ENCODE measurements at regions not wholly inside any gene's neighbourhood (a gene's known extent, or its start where the extent isn't known, plus 50 kb on each side); places are given as distances from the start of the nearest gene placed in this dataset.

DNA sequence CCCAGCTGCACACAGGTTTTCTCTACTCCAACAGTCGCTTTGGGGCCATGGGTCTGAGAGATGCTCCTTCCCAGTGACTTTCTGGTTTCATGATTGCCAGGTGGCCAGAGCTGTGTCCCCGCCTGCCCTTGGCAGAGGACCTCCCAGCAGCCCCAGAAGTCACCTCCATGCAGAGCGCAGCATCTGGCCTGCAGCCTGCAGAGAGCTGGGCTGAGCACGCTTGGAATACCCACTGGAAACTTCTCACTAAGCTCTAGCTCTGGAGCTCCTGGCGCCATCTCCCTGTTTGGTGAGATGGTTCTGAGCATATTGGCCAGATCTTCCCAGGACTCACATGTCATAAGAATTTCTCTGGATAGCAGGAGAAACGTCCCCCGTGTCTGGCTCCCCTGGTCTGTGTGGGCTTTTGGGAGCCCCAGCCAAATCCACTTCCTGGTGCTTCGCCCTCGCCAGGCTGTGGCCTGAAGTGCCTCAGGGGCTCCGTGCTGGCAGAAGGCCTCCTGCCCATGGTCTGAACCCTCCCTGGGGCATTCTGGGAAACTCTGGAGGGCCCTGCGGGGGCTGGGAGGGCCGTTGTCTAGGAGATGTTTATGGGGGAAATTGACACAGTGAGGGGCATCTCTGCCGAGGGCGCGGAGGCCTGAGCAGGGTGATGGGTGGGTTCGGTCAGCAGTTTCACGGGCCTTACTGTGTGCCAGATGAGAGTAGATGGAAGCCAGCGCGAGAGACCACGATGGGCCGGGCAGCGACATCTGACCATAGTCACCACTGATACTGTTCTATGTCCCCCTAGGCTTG is 73.2 kb upstream of the CIBAR2 start:
- 77 to 87% (median 80%) methylated on average over 14 to 22 of the region's 22 CpGs for WGBS, 4 donors
- peaks cover 0 to 12% (median 0%) of the 10 kb centered on the region in 9 donors for H3K36me3 ChIP-seq
- ATAC-seq (peak; percentile 28 to 82 (median 68)), DNase-seq (peak in 3 of 5 donors; percentile 34 to 81 (median 79))
- H3K9me3 ChIP-seq, result peaks cover 0 to 39% (median 18%) of the 10 kb centered on the region in 12 donors
- intact Hi-C loops (cut with DNase I), result no loop called here
- no peaks in the 10 kb centered on the region for H3K27me3 ChIP-seq
- H3K4me1 ChIP-seq, result peaks cover 0 to 38% (median 8%) of the 10 kb centered on the region in 12 donors
- H3K4me3 ChIP-seq, result no peak overlapping the region
- H3K27ac ChIP-seq, result peak overlapping the region in 9 of 12 donors; percentile 5 to 81 (median 35)
- TF ChIP-seq POLR2A (IDR thresholded peaks at IDR 0.05) (no peak), CTCF (IDR thresholded peaks at IDR 0.05) (no peak)

DNA sequence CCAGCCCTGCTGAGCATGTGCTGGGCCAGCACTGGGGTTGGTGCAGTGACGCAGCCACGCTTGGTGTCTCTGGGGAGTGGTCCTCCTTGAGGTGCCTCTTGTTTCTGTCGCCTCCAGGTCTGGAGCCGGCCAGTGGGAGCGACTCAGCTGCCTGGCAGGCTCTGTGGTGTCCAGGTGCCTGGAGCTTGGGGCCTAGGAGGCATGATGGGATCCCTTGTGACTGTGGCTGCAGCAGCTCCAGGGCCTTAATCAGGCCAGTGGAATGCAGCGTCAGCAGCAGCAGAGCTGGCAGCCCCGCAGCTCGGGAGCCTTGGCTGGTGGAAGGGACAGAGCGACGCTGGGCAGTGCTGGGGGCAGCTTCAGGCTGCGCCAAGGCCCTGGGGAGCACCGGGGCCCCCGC is 74.7 kb upstream of the CIBAR2 start:
- peak in 3 of 5 donors; percentile 64 to 80 (median 69) for DNase-seq

DNA sequence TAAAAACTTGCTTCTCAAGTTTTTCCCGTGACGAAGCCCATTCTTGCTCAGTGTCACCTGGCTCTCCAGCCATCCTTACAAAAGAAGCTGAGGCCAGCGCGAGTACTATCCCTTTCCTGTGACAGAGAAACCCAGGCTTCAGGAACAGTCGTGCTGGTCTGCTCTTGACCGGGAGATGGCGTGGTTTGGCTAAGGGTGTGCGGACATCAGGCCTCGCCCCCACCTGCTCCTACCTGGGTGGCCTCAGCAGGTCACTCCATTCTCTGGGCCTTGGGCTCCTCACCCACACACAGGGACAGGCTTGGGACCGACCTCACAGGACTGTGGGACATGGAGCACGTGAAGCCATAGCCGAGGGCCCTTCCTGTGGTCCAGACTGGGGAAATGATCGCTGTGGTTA is 75.2 kb upstream of the CIBAR2 start:
- intact Hi-C loops (cut with DNase I), result no loop called here
- no peaks in the 10 kb centered on the region for H3K27me3 ChIP-seq
- WGBS, 4 donors, result 75 to 86% (median 84%) methylated on average over 11 to 13 of the region's 13 CpGs
- H3K4me1 ChIP-seq, result peaks cover 0 to 27% (median 2%) of the 10 kb centered on the region in 12 donors
- no peak for DNase-seq
- ATAC-seq, result peak in 1 of 4 donors; percentile 9
- H3K4me3 ChIP-seq, result no peak overlapping the region
- peak overlapping the region in 10 of 12 donors; percentile 42 to 81 (median 75) for H3K27ac ChIP-seq
- peaks cover 0 to 12% (median 0%) of the 10 kb centered on the region in 9 donors for H3K36me3 ChIP-seq
- peaks cover 0 to 43% (median 21%) of the 10 kb centered on the region in 12 donors for H3K9me3 ChIP-seq
- TF ChIP-seq POLR2A (IDR thresholded peaks at IDR 0.05) (no peak), CTCF (IDR thresholded peaks at IDR 0.05) (no peak)

More for the DNA sequence above, 74.7 kb upstream of the CIBAR2 start:
- Histone ChIP-seq H3K36me3 (peaks cover 0 to 12% (median 0%) of the 10 kb centered on the region in 9 donors), H3K27me3 (no peaks in the 10 kb centered on the region), H3K4me3 (no peak overlapping the region), H3K4me1 (peaks cover 0 to 24% (median 0%) of the 10 kb centered on the region in 12 donors), H3K27ac (peak overlapping the region in 11 of 12 donors; percentile 42 to 81 (median 75)), H3K9me3 (peaks cover 0 to 43% (median 21%) of the 10 kb centered on the region in 12 donors)
- 54 to 88% (median 62%) methylated on average over 12 to 13 of the region's 13 CpGs for WGBS, 4 donors
- TF ChIP-seq CTCF (IDR thresholded peaks at IDR 0.05), result no peak
- TF ChIP-seq POLR2A (IDR thresholded peaks at IDR 0.05), result no peak
- intact Hi-C loops (cut with DNase I), result no loop called here
- ATAC-seq, result peak; percentile 76 to 92 (median 85)

DNA sequence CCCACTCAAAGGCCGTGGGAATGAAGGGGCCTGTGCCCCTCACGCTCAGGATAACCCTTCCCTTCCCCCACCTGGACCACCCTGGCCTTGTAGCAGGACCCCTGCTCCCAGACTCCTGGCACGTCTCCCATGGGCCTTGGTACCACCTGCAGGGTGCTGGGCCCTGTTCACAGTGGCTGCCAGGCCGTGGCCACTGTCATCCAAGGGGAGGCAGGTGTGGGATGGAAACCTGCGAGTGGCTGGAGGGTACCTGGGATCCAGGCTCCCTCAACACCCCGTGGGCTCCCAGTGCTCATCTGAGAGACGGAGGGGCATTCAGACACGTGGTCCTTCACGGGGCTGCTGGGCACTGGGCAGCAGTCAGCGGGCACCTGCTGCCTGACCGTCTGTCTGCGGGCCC is 75.6 kb upstream of the CIBAR2 start:
- H3K27me3 ChIP-seq, result no peaks in the 10 kb centered on the region
- H3K9me3 ChIP-seq, result peaks cover 0 to 43% (median 21%) of the 10 kb centered on the region in 12 donors
- peak overlapping the region in 4 of 12 donors; percentile 68 to 81 (median 75) for H3K27ac ChIP-seq
- DNase-seq, result no peak
- H3K36me3 ChIP-seq, result peaks cover 0 to 12% (median 0%) of the 10 kb centered on the region in 9 donors
- intact Hi-C loops (cut with DNase I), result no loop called here
- WGBS, 4 donors, result 91 to 97% (median 94%) methylated on average over 10 to 12 of the region's 12 CpGs
- TF ChIP-seq POLR2A (IDR thresholded peaks at IDR 0.05), result no peak
- no peak for TF ChIP-seq CTCF (IDR thresholded peaks at IDR 0.05)
- ATAC-seq, result no peak
- H3K4me3 ChIP-seq, result no peak overlapping the region
- H3K4me1 ChIP-seq, result peaks cover 0 to 31% (median 4%) of the 10 kb centered on the region in 12 donors

Measured in heart left ventricle (tissue), 16 donors.